RKO (cell line): ENCODE measurements at regions not wholly inside any gene's neighbourhood (a gene's known extent, or its start where the extent isn't known, plus 50 kb on each side); places are given as distances from the start of the nearest gene placed in this dataset.
"Not testable (repeated sequence)": the region's sequence is repeated elsewhere in the genome, so short reads cannot be mapped to it uniquely, and the experiment has no call there.

ENCODE experiments used
- DNase-seq: peaks from one replicate; pipeline ENCODE4 v3.0.0-alpha.2; 2016; ENCODE audit warnings: low spot score

DNA sequence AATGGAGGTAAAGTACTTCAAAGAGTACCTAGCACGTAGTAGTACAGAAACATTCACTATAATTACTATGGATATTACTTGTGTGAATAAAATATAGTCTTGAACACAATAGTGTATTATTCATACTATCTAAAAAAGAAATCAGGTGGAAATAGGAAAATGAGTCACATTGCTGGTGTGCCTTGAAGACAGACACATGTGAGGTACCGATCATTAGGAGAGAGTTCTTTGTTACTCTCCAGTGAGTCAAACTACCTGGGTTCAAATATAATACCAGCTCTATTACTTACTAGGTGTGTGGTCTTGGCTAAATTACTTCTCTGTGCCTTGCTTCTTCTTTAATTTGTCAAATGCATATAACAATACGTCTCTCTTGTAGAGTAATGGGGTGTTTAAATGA, 50.8 kb upstream of the BEND6 start:
- no peak for DNase-seq

DNA sequence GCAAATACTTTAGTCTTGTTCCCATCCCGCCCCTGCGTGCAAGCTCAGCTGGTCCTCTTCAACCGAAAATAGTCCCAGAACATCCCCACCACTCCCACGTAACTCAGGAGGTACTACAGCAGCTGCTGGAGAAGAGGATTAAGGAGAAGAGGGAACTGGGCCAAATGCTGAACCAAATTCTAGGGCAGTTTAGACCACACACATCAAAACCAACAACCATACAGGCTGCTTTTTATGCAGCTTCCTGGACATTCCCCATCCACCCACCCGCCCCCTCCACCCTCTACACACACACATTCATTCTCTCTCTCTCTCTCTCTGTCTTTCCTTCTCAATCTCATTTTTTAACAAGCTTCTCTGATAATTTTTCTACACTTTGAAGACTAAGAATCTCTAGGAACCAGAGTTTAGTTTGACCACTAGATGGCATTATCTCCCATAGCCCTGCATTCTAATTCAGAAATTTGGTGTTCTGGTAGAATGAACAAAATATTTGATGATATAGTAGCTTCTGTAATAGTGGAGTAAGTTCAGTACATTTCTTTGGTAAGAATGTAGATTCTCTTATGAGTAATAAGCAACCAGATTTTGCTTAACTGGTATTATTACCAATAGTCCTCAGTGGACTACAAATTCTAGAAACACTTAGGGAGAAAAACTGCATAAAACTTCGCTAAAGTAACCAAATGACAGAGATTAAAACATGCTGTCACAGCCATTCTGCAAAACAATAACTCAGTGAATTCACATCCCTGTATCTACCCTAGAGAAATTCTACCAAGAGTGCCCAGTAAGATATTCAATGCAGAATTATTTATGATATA, 52.1 kb upstream of the BEND6 start:
- peak; percentile 66 for DNase-seq

DNA sequence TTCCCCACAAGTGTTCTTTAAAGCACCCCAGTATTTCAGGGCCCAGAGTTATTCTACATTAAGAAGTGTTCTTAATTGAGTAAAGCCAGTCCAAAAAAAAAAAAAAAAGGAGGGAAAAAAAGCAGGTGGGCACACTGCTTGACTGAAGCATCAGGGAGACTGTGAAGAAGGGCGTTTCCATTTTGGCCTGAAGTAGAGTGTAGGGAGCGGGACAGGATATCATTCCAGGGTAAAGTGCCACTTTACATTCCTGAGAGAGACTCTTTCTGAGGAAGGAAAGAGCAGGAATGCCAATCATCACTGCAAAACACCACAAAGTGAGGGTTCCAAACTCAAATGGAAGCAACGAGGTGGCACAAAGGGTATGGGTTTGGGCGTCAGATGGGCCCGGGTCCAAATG, 54.1 kb upstream of the BEND6 start:
- no peak for DNase-seq

DNA sequence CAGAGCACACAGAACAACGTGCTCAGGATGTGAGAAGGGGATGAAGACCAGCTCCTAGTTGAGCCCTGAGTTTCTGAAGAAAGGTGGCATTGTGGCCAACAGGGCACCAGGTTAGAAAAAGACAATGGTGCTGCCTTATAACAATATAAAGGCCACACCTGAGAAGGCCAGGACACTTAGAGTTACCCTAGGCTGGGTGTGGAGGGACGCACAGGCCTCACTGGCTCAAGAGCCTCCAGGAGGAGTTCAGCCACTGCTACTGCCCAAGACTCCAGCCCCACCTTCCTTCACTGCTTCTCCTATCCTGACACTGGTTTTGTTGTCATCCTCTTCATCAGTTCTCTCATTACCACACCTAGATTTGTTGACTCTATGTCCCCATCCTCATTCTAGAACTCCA, 55.2 kb upstream of the BEND6 start:
- DNase-seq, result no peak

DNA sequence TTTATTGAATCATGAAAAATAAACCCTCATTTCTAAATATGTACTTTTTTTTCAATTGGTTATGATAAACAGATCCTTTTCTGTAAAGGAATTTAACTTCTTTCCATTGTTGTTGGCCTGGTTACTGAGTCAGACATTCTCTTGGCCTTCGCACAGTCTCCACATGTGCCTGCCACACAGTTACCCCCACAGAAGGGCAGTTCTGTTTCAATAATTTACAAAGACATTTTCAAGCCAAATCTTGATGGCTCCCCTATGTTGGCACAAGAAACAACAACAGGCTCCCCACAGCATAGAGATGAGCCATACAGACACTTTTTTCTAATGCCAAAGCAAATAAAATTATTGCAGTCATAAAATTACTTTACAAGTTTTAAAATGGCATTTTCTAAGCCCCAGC, 55.6 kb upstream of the BEND6 start:
- DNase-seq, result no peak

DNA sequence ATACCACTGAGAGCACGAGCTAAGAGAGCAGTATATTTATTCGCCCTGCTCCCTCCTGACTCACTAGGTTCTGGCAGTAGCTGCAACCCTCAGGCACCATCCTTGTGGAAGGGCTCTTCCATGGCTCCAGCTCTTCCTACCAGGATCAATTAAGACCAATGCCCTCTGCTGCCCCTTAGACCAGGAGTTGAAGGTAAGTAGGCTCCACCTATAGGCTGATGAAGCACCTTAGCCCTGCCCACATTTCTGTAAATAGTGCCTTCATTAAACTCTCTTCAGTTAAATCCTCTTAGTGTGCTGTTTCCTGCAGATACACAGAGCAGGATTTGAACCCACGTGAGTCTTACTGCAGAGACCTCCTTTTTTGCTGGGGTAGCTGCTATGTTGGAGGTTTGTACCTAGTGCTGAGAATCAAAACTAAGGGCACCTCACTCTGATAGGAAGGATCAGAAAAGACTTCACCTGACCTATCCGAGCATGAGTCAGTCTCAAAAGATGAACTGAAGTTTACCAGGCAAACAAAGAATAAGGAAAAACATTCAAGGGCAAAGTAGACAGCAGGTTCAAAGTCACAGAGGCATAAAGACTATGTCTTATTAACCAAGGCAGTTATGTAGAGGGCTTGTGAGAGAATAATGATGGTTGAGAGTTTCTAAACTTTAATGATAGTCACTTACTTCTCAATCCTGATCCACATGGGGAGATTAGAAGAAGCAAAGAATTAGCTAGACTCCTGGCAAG, 56.9 kb upstream of the BEND6 start:
- DNase-seq, result no peak

DNA sequence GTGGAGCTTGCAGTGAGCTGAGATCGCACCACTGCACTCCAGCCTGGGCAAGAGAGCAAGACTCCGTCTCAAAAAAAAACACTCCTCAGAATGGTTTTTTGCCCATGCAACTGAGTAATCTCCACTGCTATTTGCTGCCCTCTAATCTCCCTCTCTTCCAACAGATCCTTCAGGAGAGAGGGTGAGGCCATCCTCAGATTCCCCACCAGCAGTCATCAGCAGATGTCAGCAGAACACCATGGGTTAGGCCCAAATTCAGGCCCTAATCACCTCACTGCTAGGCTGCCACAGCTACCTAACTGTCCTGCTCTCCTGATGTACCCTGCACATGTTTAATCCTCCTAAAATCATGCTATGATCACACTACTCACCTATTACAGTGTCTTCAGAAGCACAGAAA, 63.2 kb upstream of the BEND6 start:
- DNase-seq, result peak; percentile 12

DNA sequence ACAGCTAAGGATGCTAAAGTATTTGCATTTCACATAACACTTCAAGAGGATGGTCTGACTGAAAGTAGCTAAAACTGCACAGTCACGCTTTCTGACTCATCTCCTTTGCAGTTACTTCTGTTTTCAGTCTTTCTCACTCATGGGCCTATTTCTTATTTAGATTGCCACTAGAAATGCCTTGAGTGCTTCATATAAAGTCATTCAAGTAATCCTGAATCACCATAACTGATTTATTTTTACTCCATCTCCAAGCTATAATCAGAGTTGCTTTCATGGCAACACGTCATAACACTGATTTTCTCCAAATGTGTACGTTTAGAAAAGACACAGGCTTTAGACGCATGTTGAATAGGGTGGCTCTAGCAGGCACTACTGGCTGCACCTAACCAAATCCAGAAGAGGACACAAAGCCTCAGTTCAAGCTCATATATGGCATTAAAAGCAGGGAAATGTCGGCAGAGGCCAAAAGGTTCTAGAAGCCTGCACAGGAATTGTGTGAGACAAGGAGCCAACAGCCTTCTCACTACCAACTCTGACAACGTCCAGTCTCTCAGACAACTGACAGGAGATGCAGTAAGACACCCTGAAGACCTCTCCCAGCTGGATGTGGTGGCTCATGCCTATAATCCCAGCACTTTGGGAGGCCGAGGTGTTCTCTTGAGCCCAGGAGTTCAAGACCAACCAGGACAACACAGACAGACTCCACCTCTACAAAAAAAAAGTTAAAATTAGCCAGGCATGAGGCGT, 64.1 kb upstream of the BEND6 start:
- DNase-seq, result peak; percentile 63

DNA sequence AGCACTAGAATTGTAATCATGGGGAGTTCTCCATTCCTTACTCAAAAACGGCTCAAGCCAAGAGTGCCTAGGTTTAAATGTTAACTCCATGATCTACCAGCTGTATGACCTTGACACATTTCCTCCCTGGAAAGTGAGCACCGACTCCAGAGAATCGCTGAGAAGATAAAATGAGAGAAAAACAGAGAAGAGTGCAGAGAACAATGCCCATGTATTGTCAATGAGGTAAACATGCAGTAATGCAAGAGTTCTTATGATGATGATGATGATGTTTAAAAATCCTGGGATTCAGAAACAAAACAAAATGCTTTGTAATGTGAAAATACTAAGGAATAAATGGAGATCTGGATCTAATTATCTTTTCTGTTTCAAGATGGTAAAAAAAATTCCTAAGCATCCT, 64.8 kb upstream of the BEND6 start:
- DNase-seq, result no peak

DNA sequence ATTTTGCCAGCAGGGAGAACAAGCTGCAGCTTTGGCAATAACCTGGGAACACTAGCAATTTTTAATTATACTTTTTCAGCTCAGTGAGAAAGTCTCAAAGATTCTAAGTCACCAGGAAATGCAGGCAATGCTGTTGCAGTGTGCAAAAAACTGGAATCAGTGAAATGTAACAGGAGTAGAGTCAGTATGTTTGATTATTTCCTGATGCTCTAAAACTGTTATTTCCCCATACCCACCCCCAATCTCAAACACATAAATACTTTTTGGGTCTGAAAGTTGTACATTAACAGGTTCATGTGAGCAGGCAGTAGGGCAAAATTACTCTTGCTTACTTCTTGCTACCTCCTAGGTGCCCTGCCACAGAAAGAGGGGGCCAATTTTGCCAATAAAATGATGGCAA, 65.4 kb upstream of the BEND6 start:
- DNase-seq, result no peak

DNA sequence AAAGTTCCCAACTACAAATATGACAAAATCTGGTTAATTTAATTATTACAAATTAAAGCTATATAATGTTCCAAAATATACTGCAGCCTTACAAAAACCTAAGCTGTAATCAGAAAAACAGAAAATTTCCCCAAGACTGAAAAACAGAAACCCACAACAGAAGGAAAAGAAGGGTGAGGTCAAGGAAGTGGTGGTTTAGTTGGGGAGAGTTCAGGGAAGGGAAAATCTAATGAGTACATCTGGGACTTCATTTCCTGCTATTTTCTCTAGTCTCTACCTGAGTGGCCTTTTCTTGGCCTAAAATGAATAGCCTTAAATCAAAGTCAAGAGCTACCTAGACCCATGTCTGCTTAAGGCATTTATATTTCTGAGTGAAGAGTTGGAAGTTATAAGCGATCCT, 66.2 kb upstream of the BEND6 start:
- no peak for DNase-seq

DNA sequence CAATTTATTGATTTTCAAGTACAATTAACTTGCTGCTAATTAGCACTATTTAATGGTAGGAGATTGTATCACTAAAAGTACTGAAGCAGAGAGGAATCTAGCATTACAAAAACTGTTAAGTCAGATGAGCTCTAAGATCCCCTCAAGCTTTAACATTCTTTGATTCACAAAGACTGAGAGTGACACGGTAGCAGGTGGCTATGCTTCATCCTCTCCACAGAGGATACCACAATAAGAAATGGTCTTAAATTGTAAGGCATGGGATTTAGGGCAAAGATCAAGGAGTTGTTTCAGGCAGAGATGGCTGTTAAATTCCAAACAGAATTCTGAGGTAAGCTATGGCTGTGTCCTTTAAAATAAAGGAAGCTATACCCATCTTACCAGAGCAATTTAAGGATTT, 67.8 kb upstream of the BEND6 start:
- no peak for DNase-seq

DNA sequence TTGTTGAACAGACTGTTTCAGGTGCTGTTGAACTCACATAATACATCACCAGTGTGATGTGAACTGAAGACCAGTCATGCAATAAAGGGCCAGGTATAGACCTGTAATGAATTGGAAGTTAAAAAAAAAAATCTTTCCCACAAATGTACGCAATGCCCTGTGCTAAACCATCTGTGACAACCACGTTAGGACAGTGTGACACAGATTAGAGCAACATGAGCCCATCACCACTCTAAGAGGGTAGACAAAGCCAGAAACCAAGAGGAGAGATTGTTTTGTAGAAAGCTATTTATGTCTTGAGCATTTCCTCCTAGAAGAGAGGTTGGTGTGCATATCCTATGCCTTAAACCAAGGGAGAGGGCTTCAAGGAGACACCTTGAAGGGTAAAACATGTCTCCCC, 77.0 kb upstream of the BEND6 start:
- no peak for DNase-seq

DNA sequence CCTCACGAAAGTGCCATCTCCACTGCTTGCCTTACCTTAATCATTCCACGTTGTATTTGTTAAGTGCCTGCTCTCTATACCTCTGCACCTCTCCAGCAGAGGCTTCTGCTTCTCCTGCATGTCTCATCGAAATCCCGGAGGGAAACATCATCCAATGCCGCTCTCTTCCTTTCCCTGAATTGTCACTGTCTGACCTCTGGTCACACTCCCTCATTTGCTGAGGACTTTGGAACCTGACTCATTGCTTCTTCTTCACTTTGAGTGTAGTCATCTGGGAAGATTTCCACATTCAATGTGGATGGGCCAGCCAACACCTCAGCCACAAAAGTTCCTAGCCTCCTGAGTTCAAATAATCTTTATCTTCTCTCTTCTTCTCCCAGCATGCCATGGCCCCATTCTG, 78.9 kb upstream of the BEND6 start:
- peak; percentile 55 for DNase-seq

DNA sequence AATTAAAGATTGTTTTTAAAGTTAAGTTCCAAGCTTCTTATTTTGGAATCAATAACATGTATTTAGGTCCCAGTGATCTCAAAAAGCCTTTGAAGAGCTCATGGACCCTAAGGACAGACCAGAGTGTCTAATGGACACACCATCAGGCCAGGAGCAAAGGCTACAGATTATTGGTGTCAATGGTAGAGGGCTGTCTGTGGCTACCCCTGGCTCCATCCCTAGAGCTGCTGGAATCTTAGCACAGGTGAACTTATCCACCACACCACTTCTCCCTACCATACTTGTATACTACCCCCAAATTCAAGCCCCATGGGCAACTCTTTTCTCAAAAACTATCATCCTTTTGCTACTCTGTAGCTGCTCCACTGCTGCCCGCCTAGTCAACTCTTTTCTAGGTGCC, 79.4 kb upstream of the BEND6 start:
- DNase-seq, result no peak

DNA sequence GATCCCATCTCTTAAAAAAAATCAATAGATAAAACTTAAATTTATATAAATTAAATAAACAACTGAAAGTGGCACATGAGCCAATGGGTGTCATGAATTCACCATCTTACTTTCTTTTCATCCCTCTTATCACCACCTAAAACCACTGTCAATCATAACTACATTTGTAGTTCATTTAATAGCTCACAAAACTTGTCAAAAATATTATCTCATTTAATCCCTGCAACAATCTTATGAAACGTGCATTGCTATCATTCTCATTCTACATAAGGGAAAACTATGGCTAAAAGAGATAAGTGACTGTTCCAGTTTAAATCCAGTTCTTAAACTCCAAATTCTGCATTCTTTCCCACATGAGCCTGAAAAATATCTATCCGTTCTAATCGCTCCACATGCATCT, 80.6 kb upstream of the BEND6 start:
- no peak for DNase-seq

DNA sequence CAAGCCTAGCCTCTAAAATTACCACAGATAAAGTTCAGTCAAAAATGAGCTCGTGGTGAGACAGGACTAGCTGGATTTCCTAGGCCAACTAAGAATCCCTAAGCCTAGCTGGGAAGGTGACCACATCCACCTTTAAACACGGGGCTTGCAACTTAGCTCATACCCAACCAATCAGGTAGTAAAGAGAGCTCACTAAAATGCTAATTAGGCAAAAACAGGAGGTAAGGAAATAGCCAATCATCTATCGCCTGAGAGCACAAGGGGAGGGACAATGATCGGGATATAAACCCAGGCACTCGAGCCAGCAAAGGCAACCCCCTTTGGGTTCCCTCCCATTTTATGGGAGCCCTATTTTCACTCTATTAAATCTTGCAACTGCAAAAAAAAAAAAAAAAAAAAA, 84.9 kb upstream of the BEND6 start:
- DNase-seq, result not testable (repeated sequence)

DNA sequence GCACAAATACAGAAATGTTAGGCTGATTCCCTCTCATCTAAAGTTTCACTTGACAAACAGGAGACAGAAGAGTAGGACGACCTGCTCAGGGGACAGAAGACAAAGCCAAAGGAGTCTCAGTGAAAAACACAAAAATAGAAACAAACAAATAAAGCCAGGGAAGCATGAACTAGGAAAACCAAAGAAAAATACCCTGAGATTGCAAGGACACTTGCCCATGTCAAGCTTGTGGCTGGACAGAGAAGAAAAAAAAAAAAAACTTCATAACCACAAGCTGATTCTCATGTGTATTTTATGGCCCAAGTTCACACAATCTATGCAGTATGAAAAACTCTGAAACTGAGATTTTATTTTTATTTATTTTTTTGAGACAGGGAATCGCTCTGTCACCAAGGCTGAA, 85.6 kb upstream of the BEND6 start:
- DNase-seq, result no peak

DNA sequence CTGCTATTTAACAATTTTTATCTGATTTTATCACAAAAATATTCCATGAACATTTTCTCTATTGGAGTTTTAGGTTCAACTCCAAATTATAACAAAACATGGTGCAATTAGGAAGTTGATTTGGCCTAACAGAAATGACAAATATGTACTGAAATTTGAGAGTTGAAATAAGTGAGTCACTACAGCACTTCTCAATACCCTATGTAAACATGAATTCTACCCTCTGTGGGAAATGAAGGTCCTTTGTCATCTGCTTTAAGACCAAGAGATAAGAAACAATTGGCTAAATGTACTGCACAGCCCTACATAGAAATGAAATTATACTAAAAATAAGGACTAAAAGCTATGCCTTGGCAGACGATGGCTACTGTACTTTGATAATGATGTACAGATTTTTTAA, 86.2 kb upstream of the BEND6 start:
- no peak for DNase-seq

DNA sequence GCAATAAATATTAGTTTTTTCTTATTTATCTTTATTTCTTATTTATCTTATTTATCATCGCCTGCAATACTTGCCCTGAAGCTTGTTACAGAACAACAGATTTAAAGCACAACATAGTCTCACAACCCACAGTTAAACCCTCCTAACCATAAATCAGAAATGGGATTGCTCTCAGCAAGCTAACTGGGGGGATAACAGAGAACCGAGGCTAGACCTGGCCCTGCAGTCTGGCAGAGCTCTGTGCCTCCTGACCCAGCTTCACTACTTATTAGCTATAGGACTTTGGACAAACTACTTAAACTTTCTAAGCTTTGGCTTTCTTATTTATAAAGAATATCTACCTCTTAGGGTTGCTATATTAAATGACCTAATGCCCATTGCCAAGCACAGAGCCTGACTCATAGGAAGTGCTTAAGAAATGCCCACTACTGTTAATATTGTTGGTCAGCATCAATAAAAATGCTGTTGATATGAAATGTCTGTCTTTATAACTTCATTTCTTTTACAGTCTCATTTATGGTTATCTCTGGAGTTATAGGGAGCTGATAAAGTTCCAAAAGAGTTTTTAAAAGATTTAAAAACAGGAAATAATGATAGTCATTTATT, 87.9 kb upstream of the BEND6 start:
- no peak for DNase-seq

DNA sequence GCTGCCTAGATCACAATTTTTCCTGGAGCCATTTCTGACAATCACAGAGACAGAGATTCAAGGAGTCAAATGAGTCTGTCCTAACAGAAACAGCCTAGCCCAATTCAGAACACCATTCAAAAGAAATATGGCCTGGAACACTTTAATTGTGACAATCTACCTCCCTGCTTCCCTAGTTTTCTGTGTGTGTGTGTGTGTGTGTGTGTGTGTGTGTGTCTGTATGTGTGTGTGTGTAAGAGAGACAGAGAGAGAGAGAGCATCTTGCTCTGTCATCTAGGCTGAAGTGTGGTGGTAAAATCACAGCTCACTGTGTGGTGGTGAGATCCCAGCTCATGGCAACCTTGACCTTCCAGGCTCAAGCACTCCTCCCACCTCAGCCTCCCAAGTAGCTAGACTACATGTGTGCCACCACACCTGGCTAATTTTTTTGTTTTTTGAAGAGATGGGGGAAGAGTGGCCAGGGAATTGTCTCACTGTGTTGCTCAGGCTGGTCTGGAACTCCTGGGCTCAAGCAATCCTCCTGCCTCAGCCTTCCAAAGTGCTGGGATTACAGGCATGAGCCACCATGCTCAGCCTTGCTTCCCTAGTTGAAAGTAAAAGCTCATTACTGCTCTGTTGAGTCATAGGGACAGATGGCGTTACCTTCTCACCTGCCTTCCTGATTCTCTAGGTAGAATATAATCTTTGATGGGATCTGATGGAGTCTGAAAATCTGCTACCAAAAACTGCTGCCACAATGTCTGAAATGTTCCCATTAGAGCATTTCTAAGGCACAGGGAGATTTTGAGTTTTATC, 89.6 kb upstream of the BEND6 start:
- DNase-seq, result no peak

DNA sequence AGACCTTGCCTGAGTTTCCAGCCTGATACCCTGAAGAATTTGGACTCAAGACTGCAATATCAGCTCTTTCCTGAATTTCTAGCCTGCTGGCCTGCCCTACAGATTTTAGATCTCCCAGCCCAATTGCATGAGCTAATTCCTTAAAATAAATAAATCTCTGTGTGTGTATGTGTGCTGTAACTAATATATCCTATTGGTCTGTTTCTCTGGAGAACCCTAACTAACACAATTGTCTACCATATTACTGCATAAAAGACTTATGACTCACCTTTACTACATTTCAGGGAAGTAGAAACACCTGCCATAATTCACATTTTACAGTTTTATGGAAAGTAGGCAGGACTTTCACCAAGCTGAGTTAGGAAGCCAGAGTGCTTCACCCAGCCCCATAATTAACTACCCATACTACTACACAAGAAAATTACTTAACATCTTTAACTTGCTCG, 90.7 kb upstream of the BEND6 start:
- DNase-seq, result no peak
